HG02885 (cell line): ENCODE measurements at regions not wholly inside any gene's neighbourhood (a gene's known extent, or its start where the extent isn't known, plus 50 kb on each side); places are given as distances from the start of the nearest gene placed in this dataset.

Experiments
- ATAC-seq: cut with Tn5 transposase; IDR thresholded peaks from one replicate; pipeline ENCODE4 v1.9.1; 2021; ENCODE audit warnings: mild to moderate bottlenecking; ENCODE audit not compliant: unreplicated experiment, poor library complexity

DNA sequence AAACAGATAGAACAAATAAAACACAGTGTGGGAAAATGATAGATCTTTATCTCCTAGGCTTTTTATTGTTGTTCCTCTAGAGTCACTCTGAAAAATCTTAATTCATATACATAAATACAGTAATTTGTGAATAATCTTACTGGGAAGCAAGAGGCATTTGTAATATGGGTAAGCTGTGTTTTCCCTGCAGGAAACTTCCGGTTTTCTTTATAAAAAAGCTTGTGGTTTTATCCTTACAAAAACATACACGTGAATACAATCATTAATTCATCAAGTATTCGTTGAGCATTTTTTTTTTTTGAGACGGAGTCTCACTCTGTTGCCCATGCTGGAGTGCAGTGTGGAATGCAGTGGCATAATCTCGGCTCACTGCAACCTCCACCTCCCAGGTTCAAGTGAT, 1312.8 kb upstream of the ZEB2 start:
- no peak for ATAC-seq

DNA sequence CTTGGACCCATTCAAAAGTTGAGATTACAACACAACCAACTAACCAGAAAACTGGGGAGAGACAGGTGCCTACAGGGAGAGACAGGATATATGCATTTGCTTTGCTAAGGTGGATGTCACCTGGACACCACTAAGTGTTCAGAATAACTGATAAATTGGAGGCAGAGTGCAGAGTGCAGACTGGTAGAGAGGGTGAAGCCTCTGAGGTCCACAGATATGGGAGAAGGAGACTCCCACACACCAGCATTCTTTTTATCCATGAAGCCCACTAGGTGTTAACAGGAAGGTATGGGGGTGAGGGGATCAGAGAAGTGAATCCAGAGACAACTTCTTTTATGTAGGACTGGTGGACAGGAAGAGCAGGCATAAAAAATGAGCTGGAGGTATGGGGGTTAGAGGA, 1310.0 kb upstream of the ZEB2 start:
- no peak for ATAC-seq

DNA sequence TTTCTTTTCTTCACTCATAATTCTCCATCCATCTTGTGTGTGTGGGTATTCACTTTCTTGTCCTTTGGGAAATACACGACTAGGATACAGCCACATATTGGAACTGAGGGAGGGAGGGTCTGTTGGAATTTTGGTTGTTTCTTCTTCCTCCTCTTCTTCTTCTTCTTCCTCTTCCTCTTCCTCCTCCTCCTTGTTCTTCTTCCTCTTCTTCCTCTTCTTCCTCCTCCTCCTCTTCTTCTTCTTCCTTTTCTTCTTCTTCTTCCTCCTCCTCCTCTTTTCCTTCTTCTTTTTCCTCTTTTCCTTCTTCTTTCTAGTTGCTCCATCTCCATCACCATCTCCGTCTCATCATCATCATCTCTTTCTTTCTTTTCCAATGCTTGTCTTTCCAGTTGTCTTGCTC, 1307.3 kb upstream of the ZEB2 start:
- no peak for ATAC-seq

DNA sequence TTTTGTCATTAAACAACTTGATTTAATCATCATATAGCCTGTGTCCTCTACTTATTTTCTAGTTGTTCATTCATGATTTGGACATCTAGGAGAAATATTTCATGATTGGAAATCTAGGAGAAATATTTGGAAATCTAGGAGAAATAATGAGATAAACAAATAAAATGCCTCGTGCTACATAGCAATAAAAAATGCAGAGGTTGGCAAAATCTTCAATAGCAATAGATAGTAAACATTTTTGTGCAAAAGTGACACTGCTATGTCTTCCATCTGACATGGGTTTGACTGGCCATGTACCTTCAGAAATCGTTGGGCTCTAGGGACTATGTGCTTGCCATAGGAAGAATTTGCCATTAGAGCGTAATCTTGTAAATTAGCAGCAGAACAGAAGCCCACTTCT, 1304.5 kb upstream of the ZEB2 start:
- no peak for ATAC-seq

DNA sequence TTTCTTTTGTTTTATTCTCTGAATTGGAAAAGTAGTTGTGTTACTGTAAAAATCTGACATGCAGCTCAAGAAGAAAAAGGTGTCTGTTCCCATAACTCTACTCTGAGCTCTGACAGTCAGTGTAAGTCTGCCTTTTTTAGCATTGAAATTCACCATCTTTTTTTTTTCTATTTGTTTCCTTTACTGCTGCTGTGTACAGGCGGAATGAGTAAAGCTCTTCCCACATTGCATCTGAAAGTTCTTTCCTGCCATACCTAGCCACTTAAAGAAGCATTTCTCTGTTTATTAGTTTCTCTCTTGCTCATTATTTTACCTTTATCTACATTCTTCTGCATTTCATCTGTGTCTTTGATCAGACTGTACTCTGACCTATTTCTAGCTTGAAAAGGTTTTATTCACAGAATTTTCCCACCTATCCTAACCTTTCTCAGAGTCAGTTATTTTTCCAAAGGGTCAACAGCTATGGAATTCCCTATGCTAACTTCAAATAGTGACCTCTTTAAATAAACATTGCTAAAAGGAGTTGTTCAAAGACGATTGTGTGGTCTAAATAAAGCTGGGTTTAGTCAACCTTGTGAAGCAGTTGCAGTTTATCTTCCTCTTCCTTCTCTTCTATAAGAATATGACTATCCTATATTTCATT, 1303.1 kb upstream of the ZEB2 start:
- ATAC-seq, result no peak

GRCh38 chr2:145820651-145821050, 1300.7 kb upstream of the ZEB2 start:
- no peak for ATAC-seq

DNA sequence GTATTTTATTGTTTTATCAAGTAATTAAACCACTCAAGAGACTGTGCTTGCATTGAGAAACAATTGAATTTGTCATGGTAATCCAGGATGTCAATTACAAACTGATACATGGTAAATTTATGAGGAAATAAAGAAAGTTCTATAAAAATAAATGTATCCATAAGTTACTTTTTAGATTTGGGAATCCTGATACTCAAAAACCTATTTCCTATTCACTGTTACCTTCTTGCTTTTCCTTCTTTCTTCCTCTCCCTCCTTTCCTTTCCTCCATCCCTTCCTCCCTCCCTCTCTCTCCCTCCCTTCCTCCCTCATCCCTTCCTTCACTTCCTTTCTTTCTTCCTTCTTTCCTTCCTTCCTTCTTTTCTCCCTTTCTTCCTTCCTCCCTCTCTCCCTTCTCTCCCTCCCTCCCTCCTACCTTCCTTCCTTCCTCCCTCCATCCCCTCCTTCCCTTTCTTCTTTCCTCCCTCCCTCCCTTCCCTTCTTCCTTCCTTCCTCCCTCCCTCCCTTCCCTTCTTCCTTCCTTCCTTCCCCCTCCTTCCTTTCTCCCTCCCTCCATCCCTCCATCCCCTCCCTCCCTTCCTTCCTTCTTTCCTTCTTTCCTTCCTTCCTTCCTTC, 1299.1 kb upstream of the ZEB2 start:
- no peak for ATAC-seq

DNA sequence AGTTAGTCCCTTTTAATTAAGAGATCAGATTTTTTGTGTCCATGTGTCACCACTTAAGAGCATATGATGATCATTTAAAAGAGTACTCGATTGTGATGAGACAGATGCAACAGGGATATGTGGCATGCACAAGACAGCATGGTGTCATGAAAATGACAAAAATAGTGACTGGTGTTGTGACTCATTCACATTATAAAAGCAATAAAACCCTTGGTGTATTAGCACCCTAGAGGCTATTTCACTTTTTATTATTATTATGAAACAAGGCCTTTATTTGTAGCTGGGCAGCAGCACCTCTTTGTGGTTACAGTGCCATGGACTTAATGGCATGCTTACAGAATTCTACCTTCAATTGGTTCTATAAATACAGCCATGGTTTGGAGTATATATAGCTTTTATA, 1296.0 kb upstream of the ZEB2 start:
- ATAC-seq, result no peak

GRCh38 chr2:145813481-145813880, 1293.6 kb upstream of the ZEB2 start:
- no peak for ATAC-seq

GRCh38 chr2:145812165-145812554, 1292.2 kb upstream of the ZEB2 start:
- no peak for ATAC-seq

- no peak for ATAC-seq
Measured at GRCh38 chr2:145811276-145812164, 1291.6 kb upstream of the ZEB2 start.

GRCh38 chr2:145807968-145808367, 1288.0 kb upstream of the ZEB2 start:
- ATAC-seq, result no peak

DNA sequence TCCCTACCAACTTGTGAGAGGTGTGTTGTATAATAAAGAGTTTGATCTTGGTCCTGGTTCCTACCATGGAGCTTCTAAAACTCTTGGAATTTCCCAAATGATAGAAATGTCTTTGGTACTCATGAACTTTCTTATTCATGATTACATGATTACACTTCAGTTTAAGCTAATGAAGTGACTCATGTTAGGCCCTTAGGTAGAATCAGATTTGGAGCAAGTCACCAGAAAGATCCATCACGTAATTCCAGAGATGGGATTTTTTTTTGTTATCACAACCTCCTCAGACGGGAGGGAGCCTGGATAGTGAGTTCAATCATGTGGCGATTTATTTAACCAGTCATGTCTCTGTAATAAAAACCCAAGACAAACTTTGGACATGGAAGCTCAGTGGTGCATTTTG, 1287.6 kb upstream of the ZEB2 start:
- no peak for ATAC-seq

- no peak for ATAC-seq
Measured at GRCh38 chr2:145806546-145806945, 1286.6 kb upstream of the ZEB2 start.

DNA sequence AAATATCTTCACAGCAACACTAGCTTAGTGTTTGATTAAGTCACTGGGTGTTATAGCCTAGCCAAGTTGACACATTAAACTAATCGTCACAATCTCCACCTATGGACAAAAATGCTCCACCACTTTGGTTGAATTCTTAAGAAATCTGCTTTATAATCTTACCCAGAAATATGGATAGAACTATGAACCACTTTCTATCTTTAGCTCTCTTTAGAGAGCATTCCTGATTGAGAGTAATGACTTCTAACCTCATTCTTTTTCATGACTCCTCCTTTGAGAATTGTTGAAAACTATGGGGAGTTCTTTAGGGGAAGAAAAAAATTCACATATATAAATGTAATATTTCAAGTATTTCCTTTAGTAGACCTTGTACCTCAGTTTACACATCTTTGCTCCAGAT, 1282.2 kb upstream of the ZEB2 start:
- no peak for ATAC-seq

- no peak for ATAC-seq
Measured at GRCh38 chr2:145801210-145801609, 1281.3 kb upstream of the ZEB2 start.

GRCh38 chr2:145800151-145801091, 1280.5 kb upstream of the ZEB2 start:
- no peak for ATAC-seq

DNA sequence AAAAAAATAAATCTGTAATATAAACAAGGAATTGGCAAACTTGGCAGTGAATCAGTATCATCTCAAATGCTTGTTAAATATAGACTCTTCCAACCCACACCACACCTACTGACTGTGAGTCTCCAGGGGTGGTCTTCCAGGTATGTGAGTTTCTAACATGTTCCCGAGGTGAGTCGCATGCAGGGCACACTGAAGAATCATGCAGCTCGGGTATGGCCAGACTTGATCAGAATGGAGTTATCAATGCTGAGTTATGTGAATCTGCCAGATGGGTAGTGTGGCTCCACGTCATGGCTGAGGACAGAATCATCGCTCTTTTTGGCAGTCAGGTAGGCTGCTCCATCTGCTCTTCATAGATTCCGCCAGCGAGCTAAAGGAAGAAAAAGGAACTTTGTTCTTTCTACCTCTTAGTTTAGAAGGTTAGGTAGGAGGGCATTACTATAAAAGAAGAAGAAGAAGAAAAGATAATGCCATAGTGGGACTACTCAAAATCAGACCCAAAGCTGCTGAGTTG, 1279.7 kb upstream of the ZEB2 start:
- no peak for ATAC-seq

GRCh38 chr2:145798419-145798818, 1278.5 kb upstream of the ZEB2 start:
- no peak for ATAC-seq

- no peak for ATAC-seq
Measured at GRCh38 chr2:145797692-145798091, 1277.8 kb upstream of the ZEB2 start.
